OCI-LY1 (cell line): ENCODE measurements at regions not wholly inside any gene's neighbourhood (a gene's known extent, or its start where the extent isn't known, plus 50 kb on each side); places are given as distances from the start of the nearest gene placed in this dataset.

Experiments
- EZH2 ChIP-seq: fragments of 200-600 bp; sonication (generic), shearing (Covaris generic); IDR thresholded peaks from 2 replicates; pipeline ENCODE4 v1.8.0; 2017; ENCODE audit warnings: borderline replicate concordance, mixed run types, mild to moderate bottlenecking, antibody characterized with exemption, low read length, moderate library complexity, mixed read lengths
- TF ChIP-seq, protein P1 (sequence below): fragments of 200-600 bp; sonication (generic), shearing (Covaris generic); IDR thresholded peaks from 2 replicates; pipeline ENCODE4 v1.5.1; 2017; ENCODE audit warnings: mild to moderate bottlenecking, antibody characterized with exemption, low read length, moderate library complexity, mixed read lengths

DNA sequence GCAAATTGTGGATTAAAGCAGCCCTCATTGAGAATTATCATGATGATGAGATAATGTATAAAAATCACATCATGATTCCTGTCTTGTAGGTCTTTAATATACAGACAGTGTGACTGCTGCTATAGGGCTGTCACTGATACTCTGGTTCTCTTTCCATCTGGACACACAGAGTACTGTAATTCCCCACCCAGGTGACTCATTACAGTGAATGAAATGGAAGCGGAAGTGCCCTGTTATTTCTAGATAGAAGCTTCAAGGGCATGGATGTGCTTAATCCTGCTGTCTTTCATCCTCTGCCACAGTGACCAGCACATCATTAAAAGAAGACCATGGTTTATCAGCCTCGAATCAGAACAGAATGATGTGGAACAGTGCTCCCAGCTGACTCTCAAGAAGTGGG lies 1234.0 kb downstream of the SORCS3 start:
- TF ChIP-seq, protein P1, sequence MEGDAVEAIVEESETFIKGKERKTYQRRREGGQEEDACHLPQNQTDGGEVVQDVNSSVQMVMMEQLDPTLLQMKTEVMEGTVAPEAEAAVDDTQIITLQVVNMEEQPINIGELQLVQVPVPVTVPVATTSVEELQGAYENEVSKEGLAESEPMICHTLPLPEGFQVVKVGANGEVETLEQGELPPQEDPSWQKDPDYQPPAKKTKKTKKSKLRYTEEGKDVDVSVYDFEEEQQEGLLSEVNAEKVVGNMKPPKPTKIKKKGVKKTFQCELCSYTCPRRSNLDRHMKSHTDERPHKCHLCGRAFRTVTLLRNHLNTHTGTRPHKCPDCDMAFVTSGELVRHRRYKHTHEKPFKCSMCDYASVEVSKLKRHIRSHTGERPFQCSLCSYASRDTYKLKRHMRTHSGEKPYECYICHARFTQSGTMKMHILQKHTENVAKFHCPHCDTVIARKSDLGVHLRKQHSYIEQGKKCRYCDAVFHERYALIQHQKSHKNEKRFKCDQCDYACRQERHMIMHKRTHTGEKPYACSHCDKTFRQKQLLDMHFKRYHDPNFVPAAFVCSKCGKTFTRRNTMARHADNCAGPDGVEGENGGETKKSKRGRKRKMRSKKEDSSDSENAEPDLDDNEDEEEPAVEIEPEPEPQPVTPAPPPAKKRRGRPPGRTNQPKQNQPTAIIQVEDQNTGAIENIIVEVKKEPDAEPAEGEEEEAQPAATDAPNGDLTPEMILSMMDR: no peak
- no peak for TF ChIP-seq EZH2
